A549 (cell line): ENCODE measurements at regions not wholly inside any gene's neighbourhood (a gene's known extent, or its start where the extent isn't known, plus 50 kb on each side); places are given as distances from the start of the nearest gene placed in this dataset.

Experiments used
- ATAC-seq, 2 experiments: fragments of 200-7000 bp in 1 of 2; fragments of >200 bp in 1 of 2; cut with Nextera tagmentation in 1 of 2; cut with Tn5 transposase in 1 of 2; 3 replicates each; pipeline versions ENCODE4 v1.8.0 to v1.9.1; 2018 to 2020; ENCODE audit warnings: mild to moderate bottlenecking in 1 of 2, moderate library complexity in 1 of 2
- CTCF ChIA-PET: fragments of 300-600 bp; sonication (Branson Sonifier 250); formaldehyde crosslinking; extraction: SDS; loops from one replicate; lab custom pipeline; 2021; ENCODE audit warnings: antibody characterized with exemption, inconsistent platforms; lab: Yijun Ruan, JAX
- POLR2A ChIA-PET: fragments of 350-600 bp; formaldehyde crosslinking; extraction: SDS; loops from one replicate; lab custom pipeline; 2021; ENCODE audit warnings: antibody characterized with exemption, inconsistent platforms; lab: Yijun Ruan, JAX
- DNase-seq, 2 experiments: peaks; one replicate each; pipeline versions ENCODE4 v3.0.0 to v3.0.0-alpha.2; 2011 to 2016; ENCODE audit warnings: low read depth in 1 of 2, low spot score in 1 of 2
- FAIRE-seq: peaks from 2 replicates; lab custom pipeline; 2011; peaks lifted over from hg19 to GRCh38; lab: Jason Lieb, UNC
- H3K27ac ChIP-seq, 2 experiments: fragments of >200 bp; sonication (Bioruptor Twin); formaldehyde crosslinking; 3 replicates each; pipeline ENCODE4 v1.5.1; 2016 to 2017
- H3K4me1 ChIP-seq: fragments of >200 bp; sonication (Bioruptor Twin); formaldehyde crosslinking; 3 replicates; pipeline ENCODE4 v1.6.1; 2016
- H3K4me2 ChIP-seq: fragments of >200 bp; sonication (Bioruptor Twin); formaldehyde crosslinking; 3 replicates; pipeline ENCODE4 v1.6.1; 2016
- H3K4me3 ChIP-seq: fragments of >200 bp; sonication (Bioruptor Twin); formaldehyde crosslinking; 3 replicates; pipeline ENCODE4 v1.5.1; 2016
- H3K9me3 ChIP-seq: fragments of >200 bp; sonication (Bioruptor Twin); formaldehyde crosslinking; 3 replicates; pipeline ENCODE4 v1.6.1; 2016
- BHLHE40 ChIP-seq: IDR thresholded peaks from 2 replicates; pipeline ENCODE4 v1.6.1; 2012; ENCODE audit warnings: low read depth, low read length, inconsistent platforms
- EHF ChIP-seq: fragments of 250-450 bp; sonication (Bioruptor Pico); IDR thresholded peaks from 2 replicates; pipeline ENCODE4 v1.5.0; 2020; ENCODE audit warnings: mild to moderate bottlenecking
- EHMT2 ChIP-seq: fragments of 200-600 bp; sonication (generic); IDR thresholded peaks from 2 replicates; pipeline ENCODE4 v1.6.1; 2016; ENCODE audit warnings: antibody characterized with exemption, low read depth, mild to moderate bottlenecking, moderate library complexity
- ESRRA ChIP-seq: fragments of 150-350 bp; IDR thresholded peaks from 2 replicates; pipeline ENCODE4 v1.6.1; 2014; ENCODE audit warnings: mild to moderate bottlenecking, low read length, borderline replicate concordance
- FOSB ChIP-seq: fragments of 250-450 bp; sonication (Bioruptor Pico); IDR thresholded peaks from 2 replicates; pipeline ENCODE4 v1.5.0; 2020; ENCODE audit warnings: mild to moderate bottlenecking, moderate library complexity
- FOSL2 ChIP-seq, 2 experiments: fragments of 450-650 bp in 1 of 2; fragments of >200 bp in 1 of 2; sonication (Bioruptor Twin) in 1 of 2; formaldehyde crosslinking; IDR thresholded peaks; 2 replicates each; pipeline versions ENCODE4 v1.5.0 to v1.6.1; 2016 to 2020; ENCODE audit warnings: mild to moderate bottlenecking in 1 of 2, moderate library complexity in 1 of 2
- GATA3 ChIP-seq: IDR thresholded peaks from 2 replicates; pipeline ENCODE4 v1.6.1; 2012; ENCODE audit warnings: borderline replicate concordance
- HEYL ChIP-seq: fragments of 250-450 bp; sonication (Bioruptor Pico); IDR thresholded peaks from 2 replicates; pipeline ENCODE4 v1.8.0; 2021; ENCODE audit warnings: mild to moderate bottlenecking, moderate library complexity
- HOXA7 ChIP-seq: fragments of 250-450 bp; sonication (Bioruptor Pico); IDR thresholded peaks from 2 replicates; pipeline ENCODE4 v1.5.0; 2020; ENCODE audit warnings: mild to moderate bottlenecking, moderate library complexity
- HOXB5 ChIP-seq: fragments of 250-450 bp; sonication (Bioruptor Pico); IDR thresholded peaks from 2 replicates; pipeline ENCODE4 v1.5.0; 2020; ENCODE audit warnings: mild to moderate bottlenecking, moderate library complexity
- KDM1A ChIP-seq: fragments of 200-600 bp; sonication (generic); IDR thresholded peaks from 2 replicates; pipeline ENCODE4 v1.6.1; 2016; ENCODE audit warnings: low read depth, mild to moderate bottlenecking
- KDM5A ChIP-seq: fragments of 200-600 bp; sonication (generic); IDR thresholded peaks from 2 replicates; pipeline ENCODE4 v1.6.1; 2016; ENCODE audit warnings: antibody characterized with exemption, mild to moderate bottlenecking
- MAFK ChIP-seq: fragments of 450-650 bp; IDR thresholded peaks from 2 replicates; pipeline ENCODE4 v1.6.1; 2014; ENCODE audit not compliant: partially characterized antibody
- MYC ChIP-seq: IDR thresholded peaks from 2 replicates; pipeline ENCODE4 v1.6.1; 2012; ENCODE audit warnings: mild to moderate bottlenecking, inconsistent platforms, low read length, improper control_type of control experiment, borderline replicate concordance
- NFE2L2 ChIP-seq: fragments of 150-350 bp; conservative IDR thresholded peaks from 2 replicates; pipeline ENCODE4 v1.6.1; 2014; ENCODE audit warnings: low read length
- NPAS2 ChIP-seq: fragments of 250-450 bp; sonication (Bioruptor Pico); IDR thresholded peaks from 2 replicates; pipeline ENCODE4 v1.8.0; 2022; ENCODE audit warnings: mild to moderate bottlenecking, moderate library complexity, borderline replicate concordance
- PHF8 ChIP-seq: fragments of 200-600 bp; sonication (generic); IDR thresholded peaks from 2 replicates; pipeline ENCODE4 v1.6.1; 2016; ENCODE audit warnings: low read depth, mild to moderate bottlenecking, antibody characterized with exemption, moderate library complexity, borderline replicate concordance
- POLR2A ChIP-seq: IDR thresholded peaks from 2 replicates; pipeline ENCODE4 v1.6.1; 2012; ENCODE audit warnings: mild to moderate bottlenecking, low read length
- POLR2AphosphoS2 ChIP-seq: conservative IDR thresholded peaks from 2 replicates; pipeline ENCODE4 v1.6.1; 2012; ENCODE audit warnings: low read length, improper control_type of control experiment, inconsistent platforms
- RCOR1 ChIP-seq: fragments of 150-350 bp; IDR thresholded peaks from 2 replicates; pipeline ENCODE4 v1.6.1; 2014; ENCODE audit warnings: antibody characterized with exemption, low read length, low read depth
- RNF2 ChIP-seq: fragments of 200-600 bp; sonication (generic); IDR thresholded peaks from 2 replicates; pipeline ENCODE4 v1.6.1; 2016; ENCODE audit warnings: low read depth, mild to moderate bottlenecking, antibody characterized with exemption, moderate library complexity, borderline replicate concordance
- TFCP2L1 ChIP-seq: fragments of 250-450 bp; sonication (Bioruptor Pico); IDR thresholded peaks from 2 replicates; pipeline ENCODE4 v1.5.0; 2021; ENCODE audit warnings: mild to moderate bottlenecking
- WGBS: methylation state at CpG from one replicate; pipeline ENCODE4 v1.1.6; 2017; ENCODE audit errors: missing lambda C conversion rate; 5-methylcytosine and 5-hydroxymethylcytosine counted together
- TF ChIP-seq, protein P1 (sequence below): IDR thresholded peaks from 2 replicates; pipeline ENCODE4 v1.6.1; 2012; ENCODE audit warnings: low read depth, borderline replicate concordance
- TF ChIP-seq, protein P2 (sequence below): IDR thresholded peaks from 2 replicates; pipeline ENCODE4 v1.6.1; 2012
- TF ChIP-seq, protein P3 (sequence below): fragments of >200 bp; sonication (Bioruptor Twin); formaldehyde crosslinking; IDR thresholded peaks from 3 replicates; pipeline ENCODE4 v1.5.1; 2016

DNA sequence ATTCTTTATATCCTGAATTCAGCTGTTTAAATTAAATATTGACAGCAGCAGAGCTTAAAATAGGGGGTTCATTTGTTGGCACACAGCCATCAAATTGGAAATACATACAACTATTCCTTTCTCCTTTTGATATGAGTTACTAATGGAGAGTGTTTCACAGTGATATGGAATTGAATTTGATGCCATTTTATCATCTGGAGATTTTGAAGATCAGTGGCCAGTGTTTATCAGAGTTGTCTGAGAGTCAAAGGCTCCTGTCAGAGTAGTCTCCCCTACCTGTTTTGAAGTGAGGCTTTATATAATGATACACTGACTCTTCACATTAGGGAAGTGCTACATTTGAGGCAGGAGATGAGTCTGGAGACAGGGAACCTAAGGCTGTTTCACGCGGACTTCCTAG is 1286.3 kb downstream of the TECRL start:
- no peak overlapping the region for H3K27ac ChIP-seq
- ChIA-PET CTCF (no interaction called here), POLR2A (no interaction called here)
- no peak overlapping the region for H3K4me2 ChIP-seq
- H3K9me3 ChIP-seq, result no peaks in the 10 kb centered on the region
- no peak overlapping the region for H3K4me3 ChIP-seq
- FAIRE-seq (no peak), DNase-seq (no peak), ATAC-seq (no peak)
- H3K4me1 ChIP-seq, result no peaks in the 10 kb centered on the region
- WGBS, result 93% methylated on average over 2 of the region's 2 CpGs
- TF ChIP-seq EHF (CRISPR knock-in tag), result no peak
- TF ChIP-seq EHMT2, result no peak
- TF ChIP-seq FOSL2 (IDR thresholded peaks at IDR 0.05), result no peak
- no peak for TF ChIP-seq FOSL2 (CRISPR knock-in tag; IDR thresholded peaks at IDR 0.05)
- no peak for TF ChIP-seq RNF2
- TF ChIP-seq HOXA7, result no peak
- no peak for TF ChIP-seq FOSB (CRISPR knock-in tag)
- no peak for TF ChIP-seq MYC
- TF ChIP-seq, protein P1, sequence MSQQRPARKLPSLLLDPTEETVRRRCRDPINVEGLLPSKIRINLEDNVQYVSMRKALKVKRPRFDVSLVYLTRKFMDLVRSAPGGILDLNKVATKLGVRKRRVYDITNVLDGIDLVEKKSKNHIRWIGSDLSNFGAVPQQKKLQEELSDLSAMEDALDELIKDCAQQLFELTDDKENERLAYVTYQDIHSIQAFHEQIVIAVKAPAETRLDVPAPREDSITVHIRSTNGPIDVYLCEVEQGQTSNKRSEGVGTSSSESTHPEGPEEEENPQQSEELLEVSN, result no peak
- TF ChIP-seq ESRRA, result no peak
- no peak for TF ChIP-seq POLR2A
- TF ChIP-seq MAFK, result no peak
- no peak for TF ChIP-seq NPAS2 (CRISPR knock-in tag)
- TF ChIP-seq, all 56 proteins: peak for 0

DNA sequence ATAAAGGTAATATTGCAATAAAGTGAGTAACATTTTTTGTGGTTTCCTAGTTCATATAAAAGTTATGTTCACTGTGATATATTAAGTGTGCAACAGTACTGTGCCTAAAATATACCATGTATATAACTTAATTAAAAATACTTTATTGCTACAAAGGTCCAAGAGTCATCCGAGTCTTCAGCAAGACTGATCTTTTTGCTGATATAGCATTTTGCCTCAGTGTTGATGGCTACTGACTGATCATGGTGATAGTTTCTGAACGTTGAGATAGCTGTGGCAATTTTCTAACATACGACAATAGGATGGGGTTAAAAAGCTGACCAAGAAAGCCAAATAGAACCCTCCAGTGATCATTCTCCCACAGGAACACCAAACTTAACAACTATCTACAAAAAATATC is 1302.7 kb downstream of the TECRL start:
- DNase-seq (no peak), ATAC-seq (no peak), FAIRE-seq (no peak)
- Histone ChIP-seq H3K4me2 (no peak overlapping the region), H3K27ac (no peak overlapping the region), H3K4me1 (no peaks in the 10 kb centered on the region), H3K4me3 (no peak overlapping the region), H3K9me3 (no peaks in the 10 kb centered on the region)
- TF ChIP-seq MAFK (peak; percentile 75), PHF8 (no peak)
- CTCF ChIA-PET, result no interaction called here
- 31% methylated on average over 3 of the region's 3 CpGs for WGBS
- POLR2A ChIA-PET, result no interaction called here

DNA sequence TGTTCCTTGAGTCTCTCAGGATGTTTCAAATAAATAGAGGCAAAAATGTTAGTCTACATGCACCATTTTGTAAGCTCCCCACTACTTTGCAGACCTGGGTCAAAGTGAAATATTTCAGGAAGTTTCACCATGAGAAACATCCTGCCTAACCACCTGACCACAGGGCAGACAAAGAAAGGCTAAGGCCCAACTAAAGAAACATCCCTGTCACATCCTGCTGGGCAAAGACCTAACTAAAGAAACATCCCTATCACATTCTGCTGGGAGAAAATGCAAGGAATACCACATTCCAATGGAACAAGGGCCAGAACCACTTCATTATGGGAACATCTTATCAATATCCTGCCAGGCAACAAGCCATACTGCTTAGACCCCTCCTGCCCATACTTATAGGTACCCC is 1303.4 kb downstream of the TECRL start:
- no peak for FAIRE-seq
- ChIA-PET POLR2A (no interaction called here), CTCF (no interaction called here)
- Histone ChIP-seq H3K4me1 (no peaks in the 10 kb centered on the region), H3K27ac (no peak overlapping the region), H3K9me3 (no peaks in the 10 kb centered on the region), H3K4me3 (no peak overlapping the region), H3K4me2 (no peak overlapping the region)
- ATAC-seq, result no peak
- DNase-seq, result no peak
- TF ChIP-seq TFCP2L1 (CRISPR knock-in tag), result no peak
- TF ChIP-seq KDM5A, result no peak
- TF ChIP-seq GATA3, result no peak
- TF ChIP-seq, protein P2, sequence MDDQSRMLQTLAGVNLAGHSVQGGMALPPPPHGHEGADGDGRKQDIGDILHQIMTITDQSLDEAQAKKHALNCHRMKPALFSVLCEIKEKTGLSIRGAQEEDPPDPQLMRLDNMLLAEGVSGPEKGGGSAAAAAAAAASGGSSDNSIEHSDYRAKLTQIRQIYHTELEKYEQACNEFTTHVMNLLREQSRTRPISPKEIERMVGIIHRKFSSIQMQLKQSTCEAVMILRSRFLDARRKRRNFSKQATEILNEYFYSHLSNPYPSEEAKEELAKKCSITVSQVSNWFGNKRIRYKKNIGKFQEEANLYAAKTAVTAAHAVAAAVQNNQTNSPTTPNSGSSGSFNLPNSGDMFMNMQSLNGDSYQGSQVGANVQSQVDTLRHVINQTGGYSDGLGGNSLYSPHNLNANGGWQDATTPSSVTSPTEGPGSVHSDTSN, result no peak
- no peak for TF ChIP-seq KDM1A
- no peak for TF ChIP-seq EHMT2

DNA sequence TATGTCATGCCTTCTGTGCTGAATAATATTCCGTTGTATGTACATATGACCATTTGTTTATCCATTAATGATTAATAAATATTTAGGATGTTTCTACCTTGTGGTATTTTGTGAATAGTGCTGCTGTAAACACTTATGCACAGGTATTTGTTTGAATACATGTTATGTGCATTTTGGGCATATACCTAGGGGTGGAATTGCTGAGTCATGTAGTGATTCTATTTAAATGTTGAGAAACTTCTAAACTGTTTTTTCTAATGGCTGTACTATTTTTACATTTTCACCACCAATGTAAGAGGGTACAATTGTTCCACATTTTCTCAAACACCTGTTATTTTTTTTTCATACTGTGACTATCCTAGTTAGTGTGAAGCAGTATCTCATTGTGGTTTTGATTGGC is 1318.6 kb downstream of the TECRL start:
- WGBS, result 24% methylated on average over 1 of the region's 1 CpG
- Histone ChIP-seq H3K9me3 (no peaks in the 10 kb centered on the region), H3K27ac (no peak overlapping the region), H3K4me1 (no peaks in the 10 kb centered on the region), H3K4me2 (no peak overlapping the region), H3K4me3 (no peak overlapping the region)
- ATAC-seq (no peak), FAIRE-seq (no peak), DNase-seq (no peak)
- peak; percentile 40; the same call in 1 of the 2 replicates for TF ChIP-seq NFE2L2
- no peak for TF ChIP-seq BHLHE40
- TF ChIP-seq, protein P3, sequence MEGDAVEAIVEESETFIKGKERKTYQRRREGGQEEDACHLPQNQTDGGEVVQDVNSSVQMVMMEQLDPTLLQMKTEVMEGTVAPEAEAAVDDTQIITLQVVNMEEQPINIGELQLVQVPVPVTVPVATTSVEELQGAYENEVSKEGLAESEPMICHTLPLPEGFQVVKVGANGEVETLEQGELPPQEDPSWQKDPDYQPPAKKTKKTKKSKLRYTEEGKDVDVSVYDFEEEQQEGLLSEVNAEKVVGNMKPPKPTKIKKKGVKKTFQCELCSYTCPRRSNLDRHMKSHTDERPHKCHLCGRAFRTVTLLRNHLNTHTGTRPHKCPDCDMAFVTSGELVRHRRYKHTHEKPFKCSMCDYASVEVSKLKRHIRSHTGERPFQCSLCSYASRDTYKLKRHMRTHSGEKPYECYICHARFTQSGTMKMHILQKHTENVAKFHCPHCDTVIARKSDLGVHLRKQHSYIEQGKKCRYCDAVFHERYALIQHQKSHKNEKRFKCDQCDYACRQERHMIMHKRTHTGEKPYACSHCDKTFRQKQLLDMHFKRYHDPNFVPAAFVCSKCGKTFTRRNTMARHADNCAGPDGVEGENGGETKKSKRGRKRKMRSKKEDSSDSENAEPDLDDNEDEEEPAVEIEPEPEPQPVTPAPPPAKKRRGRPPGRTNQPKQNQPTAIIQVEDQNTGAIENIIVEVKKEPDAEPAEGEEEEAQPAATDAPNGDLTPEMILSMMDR, result no peak
- no peak for TF ChIP-seq RNF2
- TF ChIP-seq HOXB5 (CRISPR knock-in tag), result no peak
- no peak for TF ChIP-seq RCOR1
- TF ChIP-seq MAFK, result peak; percentile 28
- TF ChIP-seq HEYL, result no peak
- TF ChIP-seq POLR2AphosphoS2, result no peak
- ChIA-PET CTCF (no interaction called here), POLR2A (no interaction called here)
